GM12873 (cell line): ENCODE measurements at regions not wholly inside any gene's neighbourhood (a gene's known extent, or its start where the extent isn't known, plus 50 kb on each side); places are given as distances from the start of the nearest gene placed in this dataset.

ENCODE experiments used
- TF ChIP-seq, protein P1 (sequence below): IDR thresholded peaks from 2 replicates; pipeline ENCODE4 v1.5.1; 2012; ENCODE audit warnings: low read depth, mild to moderate bottlenecking, moderate library complexity, low read length, control low read depth; ENCODE audit not compliant: insufficient read depth; ENCODE audit errors: missing control alignments

DNA sequence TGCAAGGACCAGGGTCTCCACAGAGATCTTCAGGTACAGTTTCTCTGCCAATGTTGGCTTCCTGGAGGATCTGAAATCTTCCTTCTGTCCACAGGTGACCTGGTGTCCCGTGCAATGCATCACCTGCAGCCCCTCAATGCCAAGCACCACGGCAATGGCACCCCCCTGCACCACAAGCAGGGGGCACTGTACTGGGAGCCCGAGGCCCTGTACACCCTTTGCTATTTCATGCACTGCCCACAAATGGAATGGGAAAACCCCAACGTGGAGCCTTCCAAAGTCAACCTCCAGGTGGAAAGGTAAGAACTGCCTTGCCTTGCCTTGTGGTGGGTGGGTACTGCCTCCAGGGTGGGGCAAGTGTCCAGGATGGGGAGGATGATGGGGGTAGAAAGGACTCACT lies 141.8 kb upstream of the PWP1 start:
- TF ChIP-seq, protein P1, sequence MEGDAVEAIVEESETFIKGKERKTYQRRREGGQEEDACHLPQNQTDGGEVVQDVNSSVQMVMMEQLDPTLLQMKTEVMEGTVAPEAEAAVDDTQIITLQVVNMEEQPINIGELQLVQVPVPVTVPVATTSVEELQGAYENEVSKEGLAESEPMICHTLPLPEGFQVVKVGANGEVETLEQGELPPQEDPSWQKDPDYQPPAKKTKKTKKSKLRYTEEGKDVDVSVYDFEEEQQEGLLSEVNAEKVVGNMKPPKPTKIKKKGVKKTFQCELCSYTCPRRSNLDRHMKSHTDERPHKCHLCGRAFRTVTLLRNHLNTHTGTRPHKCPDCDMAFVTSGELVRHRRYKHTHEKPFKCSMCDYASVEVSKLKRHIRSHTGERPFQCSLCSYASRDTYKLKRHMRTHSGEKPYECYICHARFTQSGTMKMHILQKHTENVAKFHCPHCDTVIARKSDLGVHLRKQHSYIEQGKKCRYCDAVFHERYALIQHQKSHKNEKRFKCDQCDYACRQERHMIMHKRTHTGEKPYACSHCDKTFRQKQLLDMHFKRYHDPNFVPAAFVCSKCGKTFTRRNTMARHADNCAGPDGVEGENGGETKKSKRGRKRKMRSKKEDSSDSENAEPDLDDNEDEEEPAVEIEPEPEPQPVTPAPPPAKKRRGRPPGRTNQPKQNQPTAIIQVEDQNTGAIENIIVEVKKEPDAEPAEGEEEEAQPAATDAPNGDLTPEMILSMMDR: no peak

DNA sequence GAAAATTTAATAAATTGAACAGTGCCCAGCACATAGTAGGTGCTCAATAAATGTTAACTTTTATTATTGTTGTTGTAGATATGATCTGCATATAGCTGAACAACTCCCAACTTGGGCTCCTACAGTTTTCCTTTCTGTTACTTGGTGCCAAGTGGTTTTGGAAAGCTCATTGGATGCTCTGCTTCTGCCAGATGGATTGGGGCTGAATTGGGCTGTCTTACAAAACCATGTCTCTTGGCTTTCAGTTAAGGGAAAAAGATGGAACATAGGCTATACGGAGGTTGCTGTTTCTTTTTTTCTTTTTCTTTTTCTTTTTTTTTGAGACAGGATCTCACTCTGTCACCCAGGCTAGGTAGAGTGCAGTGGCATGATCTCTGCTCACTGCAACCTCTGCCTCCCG lies 140.7 kb upstream of the PWP1 start:
- TF ChIP-seq, protein P1: no peak

DNA sequence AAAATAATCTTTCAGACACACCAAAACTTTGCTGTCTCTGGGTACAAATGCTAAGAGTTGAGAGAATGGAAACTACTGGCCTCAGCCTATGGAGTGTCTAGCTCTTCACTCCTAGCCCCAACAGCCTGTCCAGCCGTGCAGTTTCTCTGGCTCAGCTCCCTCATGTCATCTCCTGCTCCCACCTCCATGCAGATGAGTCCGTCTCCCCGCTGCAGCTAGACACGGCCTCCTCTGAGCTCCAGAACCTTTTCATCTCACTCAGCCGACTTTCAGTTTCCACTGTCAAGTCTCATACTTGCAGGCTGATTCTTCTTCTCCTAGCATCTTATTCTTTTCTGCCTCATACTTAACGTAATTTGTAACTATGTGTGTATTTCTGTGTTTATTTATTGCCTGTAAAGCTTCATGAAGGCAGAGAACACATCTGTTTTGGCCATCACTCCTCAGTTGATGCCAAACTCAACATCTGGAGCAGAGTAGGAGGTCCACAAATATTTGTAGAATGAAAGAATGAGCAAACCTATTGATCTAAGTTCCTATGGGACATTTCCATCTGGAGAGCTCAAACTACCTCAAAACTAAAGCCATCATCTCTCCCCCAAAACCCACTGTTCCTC lies 139.8 kb upstream of the PWP1 start:
- TF ChIP-seq, protein P1: no peak

DNA sequence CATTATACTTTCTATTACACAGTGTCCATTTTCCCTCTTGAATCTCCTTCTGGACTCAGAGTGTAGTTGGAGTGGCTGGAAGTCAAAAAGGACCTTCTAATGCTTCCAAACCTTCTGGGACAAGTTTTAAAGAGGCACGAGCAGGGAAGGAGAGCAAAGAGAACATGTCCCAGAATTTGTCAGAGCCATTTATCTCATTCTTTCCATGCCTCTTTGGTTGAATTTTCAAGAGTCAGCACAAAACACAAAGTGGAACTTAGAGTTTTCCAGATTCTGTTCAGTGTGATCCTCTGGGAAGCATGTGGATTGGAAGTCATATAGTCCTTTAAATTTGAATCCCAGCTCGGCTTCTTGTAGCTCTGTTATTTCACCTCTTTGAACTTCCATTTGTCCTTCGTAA lies 138.2 kb upstream of the PWP1 start:
- TF ChIP-seq, protein P1: no peak

- TF ChIP-seq, protein P1: no peak
These were observed 135.7 kb upstream of the PWP1 start for GRCh38 chr12:107549651-107550480.

GRCh38 chr12:107551434-107551833 lies 134.2 kb upstream of the PWP1 start:
- TF ChIP-seq, protein P1: no peak

- TF ChIP-seq, protein P1: no peak
These were observed 133.3 kb upstream of the PWP1 start for GRCh38 chr12:107552263-107552662.
